Activated CD4-positive, alpha-beta T cell treated with anti-CD3 and anti-CD28 coated beads, Interleukin-2, Interleukin-6, amounts not matched to agents 100 ng/mL and 50 ng/mL, durations not matched to agents 16 hours and 8 hours (primary cell): ENCODE measurements at regions not wholly inside any gene's neighbourhood (a gene's known extent, or its start where the extent isn't known, plus 50 kb on each side); places are given as distances from the start of the nearest gene placed in this dataset.

Experiments
- DNase-seq: peaks from one replicate; pipeline ENCODE4 v3.0.0-alpha.2; 2020

GRCh38 chrX:10749113-10749512, 128.7 kb upstream of the MID1 start:
- no peak for DNase-seq

- DNase-seq: no peak
Measured at GRCh38 chrX:10750581-10750980, 130.2 kb upstream of the MID1 start.

- DNase-seq: no peak
Measured at GRCh38 chrX:10753116-10753515, 132.7 kb upstream of the MID1 start.

GRCh38 chrX:10754445-10754844, 134.1 kb upstream of the MID1 start:
- no peak for DNase-seq

GRCh38 chrX:10755439-10756334, 135.3 kb upstream of the MID1 start:
- no peak for DNase-seq

GRCh38 chrX:10756441-10756840, 136.1 kb upstream of the MID1 start:
- no peak for DNase-seq

- no peak for DNase-seq
Measured at GRCh38 chrX:10759141-10759799, 138.9 kb upstream of the MID1 start.

GRCh38 chrX:10761447-10761846, 141.1 kb upstream of the MID1 start:
- DNase-seq: no peak

GRCh38 chrX:10769195-10769594, 148.8 kb upstream of the MID1 start:
- DNase-seq: peak; percentile 28

GRCh38 chrX:10769696-10770619, 149.6 kb upstream of the MID1 start:
- no peak for DNase-seq

GRCh38 chrX:10773318-10773717, 152.9 kb upstream of the MID1 start:
- no peak for DNase-seq

GRCh38 chrX:10781847-10782530, 161.6 kb upstream of the MID1 start:
- DNase-seq: no peak

GRCh38 chrX:10783451-10783995, 163.1 kb upstream of the MID1 start:
- DNase-seq: no peak

GRCh38 chrX:10787264-10787663, 166.9 kb upstream of the MID1 start:
- no peak for DNase-seq

GRCh38 chrX:10794203-10794630, 173.8 kb upstream of the MID1 start:
- no peak for DNase-seq

- no peak for DNase-seq
Measured at GRCh38 chrX:10795721-10796120, 175.3 kb upstream of the MID1 start.

- no peak for DNase-seq
Measured at GRCh38 chrX:10797466-10797865, 177.1 kb upstream of the MID1 start.

GRCh38 chrX:10798041-10798440, 177.7 kb upstream of the MID1 start:
- no peak for DNase-seq

- DNase-seq: no peak
Measured at GRCh38 chrX:10800796-10801195, 180.4 kb upstream of the MID1 start.

GRCh38 chrX:10811111-10811510, 190.7 kb upstream of the MID1 start:
- no peak for DNase-seq

GRCh38 chrX:10813761-10814160, 193.4 kb upstream of the MID1 start:
- DNase-seq: no peak

- no peak for DNase-seq
Measured at GRCh38 chrX:10818651-10819050, 198.3 kb upstream of the MID1 start.
